PFSK-1 (cell line): ENCODE measurements at regions not wholly inside any gene's neighbourhood (a gene's known extent, or its start where the extent isn't known, plus 50 kb on each side); places are given as distances from the start of the nearest gene placed in this dataset.

Experiments used
- FOXP2 ChIP-seq: optimal IDR thresholded peaks from 2 replicates; pipeline ENCODE3; 2011; ENCODE audit warnings: borderline replicate concordance, control low read depth, inconsistent platforms; ENCODE audit not compliant: insufficient read depth; ENCODE audit errors: extremely low read length, extremely low read depth
- POLR2AphosphoS5 ChIP-seq: IDR thresholded peaks from 2 replicates; pipeline ENCODE4 v1.6.1; 2012; ENCODE audit warnings: low read depth, mild to moderate bottlenecking, control low read depth, low read length, moderate library complexity
- SIN3A ChIP-seq: IDR thresholded peaks from 2 replicates; pipeline ENCODE4 v1.6.1; 2012; ENCODE audit warnings: mild to moderate bottlenecking, low read length, moderate library complexity, borderline replicate concordance; ENCODE audit not compliant: insufficient read depth
- TAF1 ChIP-seq: IDR thresholded peaks from 2 replicates; pipeline ENCODE4 v1.6.1; 2012; ENCODE audit warnings: low read length, control low read depth, borderline replicate concordance; ENCODE audit not compliant: insufficient read depth
- TF ChIP-seq, protein P1 (sequence below), 2 experiments: IDR thresholded peaks; 2 replicates each; pipeline versions ENCODE4 v1.6.1 to v1.8.0; 2011 to 2012; ENCODE audit warnings: low read depth in 2 of 2, low read length in 2 of 2, control low read depth in 1 of 2, inconsistent platforms in 1 of 2, mild to moderate bottlenecking in 1 of 2, moderate library complexity in 1 of 2; ENCODE audit not compliant: insufficient read depth in 1 of 2

DNA sequence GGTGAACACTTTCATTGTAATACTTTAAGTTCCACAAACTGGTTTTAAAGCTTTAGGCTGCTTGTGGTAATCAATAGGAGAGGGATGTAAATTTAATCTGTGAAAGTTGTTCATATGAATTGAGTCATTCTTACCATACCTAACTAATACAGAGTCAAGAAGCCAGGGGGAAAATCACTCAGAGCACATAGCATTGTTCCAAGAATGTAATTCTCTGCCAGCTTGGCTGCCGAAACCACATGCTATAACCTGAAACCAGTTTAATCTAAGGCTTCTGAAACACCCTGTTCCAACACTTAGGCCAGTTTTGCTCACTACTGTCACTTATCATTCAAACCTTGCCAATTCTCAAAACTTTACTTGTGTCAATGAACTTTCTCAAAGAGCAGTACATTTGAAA is 528.8 kb upstream of the GRAMD2B start:
- TF ChIP-seq SIN3A = no peak
- TF ChIP-seq POLR2AphosphoS5 = no peak
- TF ChIP-seq, protein P1, sequence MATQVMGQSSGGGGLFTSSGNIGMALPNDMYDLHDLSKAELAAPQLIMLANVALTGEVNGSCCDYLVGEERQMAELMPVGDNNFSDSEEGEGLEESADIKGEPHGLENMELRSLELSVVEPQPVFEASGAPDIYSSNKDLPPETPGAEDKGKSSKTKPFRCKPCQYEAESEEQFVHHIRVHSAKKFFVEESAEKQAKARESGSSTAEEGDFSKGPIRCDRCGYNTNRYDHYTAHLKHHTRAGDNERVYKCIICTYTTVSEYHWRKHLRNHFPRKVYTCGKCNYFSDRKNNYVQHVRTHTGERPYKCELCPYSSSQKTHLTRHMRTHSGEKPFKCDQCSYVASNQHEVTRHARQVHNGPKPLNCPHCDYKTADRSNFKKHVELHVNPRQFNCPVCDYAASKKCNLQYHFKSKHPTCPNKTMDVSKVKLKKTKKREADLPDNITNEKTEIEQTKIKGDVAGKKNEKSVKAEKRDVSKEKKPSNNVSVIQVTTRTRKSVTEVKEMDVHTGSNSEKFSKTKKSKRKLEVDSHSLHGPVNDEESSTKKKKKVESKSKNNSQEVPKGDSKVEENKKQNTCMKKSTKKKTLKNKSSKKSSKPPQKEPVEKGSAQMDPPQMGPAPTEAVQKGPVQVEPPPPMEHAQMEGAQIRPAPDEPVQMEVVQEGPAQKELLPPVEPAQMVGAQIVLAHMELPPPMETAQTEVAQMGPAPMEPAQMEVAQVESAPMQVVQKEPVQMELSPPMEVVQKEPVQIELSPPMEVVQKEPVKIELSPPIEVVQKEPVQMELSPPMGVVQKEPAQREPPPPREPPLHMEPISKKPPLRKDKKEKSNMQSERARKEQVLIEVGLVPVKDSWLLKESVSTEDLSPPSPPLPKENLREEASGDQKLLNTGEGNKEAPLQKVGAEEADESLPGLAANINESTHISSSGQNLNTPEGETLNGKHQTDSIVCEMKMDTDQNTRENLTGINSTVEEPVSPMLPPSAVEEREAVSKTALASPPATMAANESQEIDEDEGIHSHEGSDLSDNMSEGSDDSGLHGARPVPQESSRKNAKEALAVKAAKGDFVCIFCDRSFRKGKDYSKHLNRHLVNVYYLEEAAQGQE (IDR thresholded peaks at IDR 0.05; ENCODE audit: insufficient read depth in 1 of 2, low read depth in 2 of 2, low read length in 2 of 2) = no peak
- no peak for TF ChIP-seq TAF1
- no peak for TF ChIP-seq FOXP2

DNA sequence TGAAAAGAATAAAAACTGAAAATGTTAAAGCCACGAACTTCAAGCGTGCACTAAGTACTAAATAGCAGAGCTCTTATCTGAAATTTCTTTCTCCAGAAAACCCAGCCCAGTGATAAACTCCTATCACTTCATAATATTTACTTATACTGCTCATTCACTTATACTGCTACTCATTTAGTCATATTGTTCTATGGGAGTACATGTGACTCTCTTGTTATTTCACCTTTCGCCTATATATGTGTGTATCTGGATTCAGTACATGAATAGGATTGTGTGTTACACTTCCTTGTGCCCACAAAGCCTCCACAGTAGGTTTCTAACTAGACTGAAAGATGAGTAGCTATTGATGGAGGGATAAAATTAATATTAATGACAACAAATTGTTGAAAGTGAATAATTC is 526.8 kb upstream of the GRAMD2B start:
- no peak for TF ChIP-seq FOXP2
- TF ChIP-seq TAF1 = no peak
- no peak for TF ChIP-seq SIN3A
- no peak for TF ChIP-seq POLR2AphosphoS5
- TF ChIP-seq, protein P1 (IDR thresholded peaks at IDR 0.05; ENCODE audit: insufficient read depth in 1 of 2, low read depth in 2 of 2, low read length in 2 of 2) = no peak

DNA sequence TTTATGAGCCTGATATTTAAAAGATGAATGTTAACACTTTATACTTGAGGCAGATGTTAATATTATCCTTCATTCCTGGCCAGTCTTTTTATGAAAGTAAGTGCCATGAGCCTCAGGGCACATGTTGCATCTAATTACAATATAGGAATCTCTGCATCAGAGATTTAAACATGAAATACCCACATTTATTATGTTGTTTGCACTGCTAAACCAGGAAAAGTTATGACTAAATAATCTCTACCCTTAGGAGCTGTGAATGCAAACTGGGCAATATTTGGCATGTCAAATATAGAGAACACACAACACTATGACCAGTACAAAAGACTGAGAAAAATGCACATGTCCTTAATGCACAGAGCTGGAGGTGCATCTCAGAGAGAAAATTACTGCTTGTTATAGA is 526.1 kb upstream of the GRAMD2B start:
- TF ChIP-seq POLR2AphosphoS5 (no peak), FOXP2 (no peak), TAF1 (no peak), SIN3A (no peak)
- TF ChIP-seq, protein P1 (IDR thresholded peaks at IDR 0.05; ENCODE audit: insufficient read depth in 1 of 2, low read depth in 2 of 2, low read length in 2 of 2) = no peak

DNA sequence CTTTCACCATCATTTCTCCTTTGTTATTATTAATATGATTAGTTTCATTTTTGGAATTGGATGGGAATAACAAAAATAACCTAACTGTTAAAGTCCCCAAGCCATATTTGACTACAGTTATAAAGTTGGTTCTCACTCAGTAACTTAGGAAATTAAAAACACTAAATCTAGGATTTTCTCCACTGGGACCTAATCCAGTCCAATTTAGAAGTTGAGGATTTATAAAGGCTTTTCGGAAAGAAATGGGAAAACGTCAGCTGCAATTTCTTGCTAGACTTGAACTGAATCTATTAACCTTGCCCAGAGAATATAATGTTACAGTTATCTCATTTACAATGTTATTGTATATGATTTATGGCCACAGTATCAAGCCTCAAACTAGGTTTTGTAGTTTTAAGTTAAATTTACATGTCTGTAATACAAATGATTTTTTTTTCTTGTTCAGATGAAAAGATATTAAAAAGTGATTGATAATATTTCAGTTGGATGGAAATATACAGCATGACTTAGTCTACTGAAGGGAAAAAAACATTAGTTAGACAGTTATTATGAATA is 524.3 kb upstream of the GRAMD2B start:
- TF ChIP-seq TAF1 = no peak
- TF ChIP-seq POLR2AphosphoS5 = no peak
- no peak for TF ChIP-seq SIN3A
- no peak for TF ChIP-seq FOXP2
- TF ChIP-seq, protein P1 (IDR thresholded peaks at IDR 0.05; ENCODE audit: insufficient read depth in 1 of 2, low read depth in 2 of 2, low read length in 2 of 2) = no peak

DNA sequence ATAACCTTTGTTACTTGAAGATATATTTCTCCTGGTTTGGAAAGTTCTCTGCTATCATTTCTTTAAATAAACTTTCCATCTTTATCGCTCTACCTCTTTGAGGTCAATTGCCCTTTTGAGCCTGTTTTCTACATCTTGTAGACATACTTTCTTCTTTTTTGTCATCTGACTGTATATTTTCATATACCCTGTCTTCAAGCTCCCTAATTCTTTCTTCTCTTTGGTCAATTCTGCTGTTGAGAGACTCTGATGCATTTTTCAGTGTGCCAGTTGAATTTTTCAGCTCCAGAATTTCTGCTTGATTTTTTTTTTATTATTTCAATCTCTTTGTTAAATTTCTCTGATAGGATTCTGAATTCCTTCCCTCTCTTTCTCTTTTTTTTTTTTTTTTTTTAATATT is 511.2 kb upstream of the GRAMD2B start:
- TF ChIP-seq SIN3A (no peak), TAF1 (no peak), FOXP2 (no peak), POLR2AphosphoS5 (no peak)
- TF ChIP-seq, protein P1 (IDR thresholded peaks at IDR 0.05; ENCODE audit: insufficient read depth in 1 of 2, low read depth in 2 of 2, low read length in 2 of 2) = no peak
